Natural killer cell (primary cell): ENCODE measurements at regions not wholly inside any gene's neighbourhood (a gene's known extent, or its start where the extent isn't known, plus 50 kb on each side); places are given as distances from the start of the nearest gene placed in this dataset.

Experiments used
- ATAC-seq, 3 donors: fragments of 150-1000 bp in 2 of 3; fragments of 200-7000 bp in 1 of 3; cut with Tn5 transposase; 1 replicate in 1 of 3; 2 replicates in 2 of 3; pipeline ENCODE4 v1.10.0; 2021; ENCODE audit warnings: mild to moderate bottlenecking in 2 of 3, moderate library complexity in 2 of 3
- DNase-seq, 2 donors: peaks; one replicate each; pipeline versions ENCODE4 v3.0.0 to v3.0.0-alpha.2; 2013 to 2021; ENCODE audit warnings: mixed read lengths in 1 of 2
- H3K27ac ChIP-seq: one replicate; pipeline ENCODE4 v1.5.1; 2013; ENCODE audit warnings: mild to moderate bottlenecking, low read length
- H3K27me3 ChIP-seq: one replicate; pipeline ENCODE4 v1.6.1; 2013; ENCODE audit warnings: low read length; ENCODE audit not compliant: control insufficient read depth, insufficient read depth
- H3K36me3 ChIP-seq: one replicate; pipeline ENCODE4 v1.6.1; 2013; ENCODE audit warnings: low read length; ENCODE audit not compliant: control insufficient read depth, insufficient read depth
- H3K4me1 ChIP-seq: one replicate; pipeline ENCODE4 v1.6.1; 2013; ENCODE audit warnings: low read length; ENCODE audit not compliant: control insufficient read depth, insufficient read depth
- H3K4me3 ChIP-seq: one replicate; pipeline ENCODE4 v1.5.1; 2013; ENCODE audit warnings: low read length
- H3K9me3 ChIP-seq: one replicate; pipeline ENCODE4 v1.6.1; 2013; ENCODE audit warnings: low read length; ENCODE audit not compliant: control insufficient read depth, insufficient read depth
- H3K27ac Mint-ChIP-seq, 2 donors: one replicate each; pipeline ENCODE4 v1.8.0; 2022; ENCODE audit warnings: mild to moderate bottlenecking in 2 of 2, mixed read lengths in 2 of 2, moderate library complexity in 1 of 2
- H3K27me3 Mint-ChIP-seq, 2 donors: one replicate each; pipeline ENCODE4 v1.8.0; 2022; ENCODE audit warnings: low read depth in 2 of 2, mixed read lengths in 2 of 2
- H3K36me3 Mint-ChIP-seq: one replicate; pipeline ENCODE4 v1.8.0; 2022; ENCODE audit warnings: mixed read lengths
- H3K4me1 Mint-ChIP-seq, 2 donors: one replicate each; pipeline ENCODE4 v1.8.0; 2022; ENCODE audit warnings: mixed read lengths in 2 of 2
- H3K4me3 Mint-ChIP-seq: one replicate; pipeline ENCODE4 v1.8.0; 2022; ENCODE audit warnings: mild to moderate bottlenecking, moderate library complexity, mixed read lengths
- H3K9me3 Mint-ChIP-seq, 2 donors: one replicate each; pipeline ENCODE4 v1.8.0; 2022; ENCODE audit warnings: mixed read lengths in 2 of 2
- CTCF ChIP-seq: fragments of 200-600 bp; IDR thresholded peaks from one replicate; pipeline ENCODE4 v1.8.0; 2022; ENCODE audit warnings: antibody characterized with exemption
- WGBS: methylation state at CpG from one replicate; pipeline ENCODE4 v1.1.7; 2013; ENCODE audit warnings: missing lambda C conversion rate; ENCODE audit not compliant: insufficient coverage; 5-methylcytosine and 5-hydroxymethylcytosine counted together
- intact Hi-C: fragments of 100-400 bp; cut with micrococcal nuclease; formaldehyde crosslinking; loops from one replicate; pipeline ENCODE4 v1.14.2; 2022

DNA sequence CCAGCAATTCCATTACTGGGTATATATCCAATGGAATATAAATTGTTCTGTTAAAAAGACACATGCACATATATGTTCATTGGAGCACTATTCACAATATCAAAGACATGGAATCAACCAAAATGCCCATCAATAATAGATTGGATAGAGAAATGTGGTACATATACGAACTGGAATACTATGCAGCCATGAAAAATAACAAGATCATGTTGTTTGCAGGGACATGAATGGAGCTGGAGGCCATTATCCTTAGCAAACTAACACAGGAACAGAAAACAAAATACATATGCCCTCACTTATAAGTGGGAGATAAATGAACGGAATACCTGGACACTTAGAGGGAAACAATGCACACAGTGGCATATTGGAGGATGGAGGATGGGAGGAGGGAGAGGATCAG lies 355.8 kb downstream of the CCDC85A start:
- ATAC-seq = no peak
- peaks cover 22 to 23% of the 10 kb centered on the region in 2 donors for H3K9me3 Mint-ChIP-seq
- DNase-seq = no peak
- Histone ChIP-seq H3K4me3 (no peak overlapping the region), H3K9me3 (no peaks in the 10 kb centered on the region), H3K27ac (no peak overlapping the region), H3K4me1 (no peaks in the 10 kb centered on the region), H3K36me3 (no peaks in the 10 kb centered on the region), H3K27me3 (no peaks in the 10 kb centered on the region)
- intact Hi-C loops = no loop called here
- 63% methylated on average over 1 of the region's 2 CpGs for WGBS
- no peaks in the 10 kb centered on the region for H3K27me3 Mint-ChIP-seq
- no peak for TF ChIP-seq CTCF
- no peaks in the 10 kb centered on the region for H3K4me1 Mint-ChIP-seq
- H3K36me3 Mint-ChIP-seq = no peaks in the 10 kb centered on the region
- no peak overlapping the region for H3K4me3 Mint-ChIP-seq
- no peak overlapping the region for H3K27ac Mint-ChIP-seq

DNA sequence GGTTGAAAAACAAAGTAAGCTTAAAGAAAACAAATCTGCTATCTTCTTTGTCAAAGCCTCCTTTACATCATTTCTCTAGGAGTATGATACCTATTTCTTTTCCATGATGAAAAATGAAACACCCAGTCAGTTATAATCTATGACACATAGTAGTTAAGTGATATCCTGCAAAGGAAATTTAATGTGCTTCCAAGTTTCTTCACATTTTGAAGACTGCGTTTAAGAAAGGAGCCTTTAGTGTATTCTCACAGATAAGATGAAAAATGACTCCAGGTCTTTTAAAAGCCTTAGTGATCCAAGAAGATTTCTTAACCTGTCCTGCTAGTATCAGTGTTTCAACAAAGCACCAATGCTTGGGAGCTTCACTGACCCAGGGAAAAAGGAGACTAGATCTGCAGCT lies 356.7 kb downstream of the CCDC85A start:
- no peaks in the 10 kb centered on the region for H3K36me3 Mint-ChIP-seq
- intact Hi-C loops = no loop called here
- H3K9me3 Mint-ChIP-seq = peaks cover 18 to 20% of the 10 kb centered on the region in 2 donors
- no peak for DNase-seq
- H3K27me3 Mint-ChIP-seq = no peaks in the 10 kb centered on the region
- no peak overlapping the region for H3K4me3 Mint-ChIP-seq
- Histone ChIP-seq H3K27me3 (no peaks in the 10 kb centered on the region), H3K9me3 (no peaks in the 10 kb centered on the region), H3K36me3 (no peaks in the 10 kb centered on the region), H3K4me3 (no peak overlapping the region), H3K27ac (no peak overlapping the region), H3K4me1 (no peaks in the 10 kb centered on the region)
- no peak for ATAC-seq
- H3K4me1 Mint-ChIP-seq = no peaks in the 10 kb centered on the region
- no peak overlapping the region for H3K27ac Mint-ChIP-seq
- WGBS = 100% methylated on average over 1 of the region's 1 CpG
- no peak for TF ChIP-seq CTCF

- 75% methylated on average over 1 of the region's 4 CpGs for WGBS
- DNase-seq (no peak), ATAC-seq (no peak)
- no peaks in the 10 kb centered on the region for H3K4me1 Mint-ChIP-seq
- intact Hi-C loops = no loop called here
- Histone ChIP-seq H3K36me3 (no peaks in the 10 kb centered on the region), H3K4me1 (no peaks in the 10 kb centered on the region), H3K9me3 (no peaks in the 10 kb centered on the region), H3K27ac (no peak overlapping the region), H3K4me3 (no peak overlapping the region), H3K27me3 (no peaks in the 10 kb centered on the region)
- no peaks in the 10 kb centered on the region for H3K36me3 Mint-ChIP-seq
- no peaks in the 10 kb centered on the region for H3K27me3 Mint-ChIP-seq
- peaks cover 18 to 20% of the 10 kb centered on the region in 2 donors for H3K9me3 Mint-ChIP-seq
- no peak overlapping the region for H3K27ac Mint-ChIP-seq
- TF ChIP-seq CTCF = no peak
- H3K4me3 Mint-ChIP-seq = no peak overlapping the region
Measured at GRCh38 chr2:56540916-56541315, 357.1 kb downstream of the CCDC85A start.

GRCh38 chr2:56542213-56542612 lies 358.4 kb downstream of the CCDC85A start:
- no peaks in the 10 kb centered on the region for H3K27me3 ChIP-seq
- Mint-ChIP-seq H3K27ac (no peak overlapping the region), H3K9me3 (peaks cover 16 to 18% of the 10 kb centered on the region in 2 donors), H3K27me3 (no peaks in the 10 kb centered on the region), H3K4me1 (no peaks in the 10 kb centered on the region), H3K36me3 (no peaks in the 10 kb centered on the region), H3K4me3 (no peak overlapping the region)
- H3K27ac ChIP-seq = no peak overlapping the region
- H3K9me3 ChIP-seq = no peaks in the 10 kb centered on the region
- no peak for TF ChIP-seq CTCF
- DNase-seq (no peak), ATAC-seq (no peak)
- H3K36me3 ChIP-seq = no peaks in the 10 kb centered on the region
- intact Hi-C loops = no loop called here
- H3K4me1 ChIP-seq = no peaks in the 10 kb centered on the region
- no peak overlapping the region for H3K4me3 ChIP-seq
